GM12872 (cell line): ENCODE measurements at regions not wholly inside any gene's neighbourhood (a gene's known extent, or its start where the extent isn't known, plus 50 kb on each side); places are given as distances from the start of the nearest gene placed in this dataset.

Source experiments
- CTCF ChIP-seq: IDR thresholded peaks from 3 replicates; pipeline ENCODE4 v1.5.1; 2011; ENCODE audit warnings: low read depth, mild to moderate bottlenecking, low read length, moderate library complexity; ENCODE audit not compliant: insufficient read depth

- no peak for TF ChIP-seq CTCF
Measured at GRCh38 chr11:38503876-38504275, 1905.8 kb upstream of the RAG2 start.

GRCh38 chr11:38498721-38499120 lies 1900.7 kb upstream of the RAG2 start:
- TF ChIP-seq CTCF: no peak

- TF ChIP-seq CTCF: no peak
Measured at GRCh38 chr11:38491986-38492385, 1894.0 kb upstream of the RAG2 start.

- TF ChIP-seq CTCF: no peak
Measured at GRCh38 chr11:38481391-38481790, 1883.4 kb upstream of the RAG2 start.

- no peak for TF ChIP-seq CTCF
Measured at GRCh38 chr11:38476808-38477575, 1879.0 kb upstream of the RAG2 start.

GRCh38 chr11:38461751-38462150 lies 1863.7 kb upstream of the RAG2 start:
- TF ChIP-seq CTCF: no peak

GRCh38 chr11:38460896-38461295 lies 1862.9 kb upstream of the RAG2 start:
- no peak for TF ChIP-seq CTCF
